Stomach (tissue), 4 donors: ENCODE measurements at regions not wholly inside any gene's neighbourhood (a gene's known extent, or its start where the extent isn't known, plus 50 kb on each side); places are given as distances from the start of the nearest gene placed in this dataset.

Experiments
- CTCF ChIP-seq, 7 experiments: fragments of 450-650 bp in 4 of 7; fragments of 200-600 bp in 3 of 7; sonication (generic) in 3 of 7; IDR thresholded peaks; one replicate each; pipeline ENCODE4 v1.5.1; 2016 to 2019; ENCODE audit warnings: antibody characterized with exemption in 7 of 7, control low read depth in 2 of 7, mild to moderate bottlenecking in 1 of 7
- POLR2A ChIP-seq, 4 donors: fragments of 450-650 bp; IDR thresholded peaks; one replicate each; pipeline ENCODE4 v1.6.1; 2016; ENCODE audit warnings: antibody characterized with exemption in 4 of 4, control low read depth in 2 of 4, mild to moderate bottlenecking in 1 of 4, moderate library complexity in 1 of 4

- TF ChIP-seq POLR2A (IDR thresholded peaks at IDR 0.05) (no peak), CTCF (IDR thresholded peaks at IDR 0.05) (no peak)
These were observed 1061.6 kb upstream of the FAM98A start for GRCh38 chr2:34660741-34661140.
